Activated CD4-positive, alpha-beta T cell treated with anti-CD3 and anti-CD28 coated beads, Interleukin-2, Interleukin-4, amounts not matched to agents 100 ng/mL and 50 ng/mL, durations not matched to agents 16 hours and 8 hours (primary cell): ENCODE measurements at regions not wholly inside any gene's neighbourhood (a gene's known extent, or its start where the extent isn't known, plus 50 kb on each side); places are given as distances from the start of the nearest gene placed in this dataset.

Source experiments
- DNase-seq: peaks from one replicate; pipeline ENCODE4 v3.0.0-alpha.2; 2020; ENCODE audit warnings: low spot score

DNA sequence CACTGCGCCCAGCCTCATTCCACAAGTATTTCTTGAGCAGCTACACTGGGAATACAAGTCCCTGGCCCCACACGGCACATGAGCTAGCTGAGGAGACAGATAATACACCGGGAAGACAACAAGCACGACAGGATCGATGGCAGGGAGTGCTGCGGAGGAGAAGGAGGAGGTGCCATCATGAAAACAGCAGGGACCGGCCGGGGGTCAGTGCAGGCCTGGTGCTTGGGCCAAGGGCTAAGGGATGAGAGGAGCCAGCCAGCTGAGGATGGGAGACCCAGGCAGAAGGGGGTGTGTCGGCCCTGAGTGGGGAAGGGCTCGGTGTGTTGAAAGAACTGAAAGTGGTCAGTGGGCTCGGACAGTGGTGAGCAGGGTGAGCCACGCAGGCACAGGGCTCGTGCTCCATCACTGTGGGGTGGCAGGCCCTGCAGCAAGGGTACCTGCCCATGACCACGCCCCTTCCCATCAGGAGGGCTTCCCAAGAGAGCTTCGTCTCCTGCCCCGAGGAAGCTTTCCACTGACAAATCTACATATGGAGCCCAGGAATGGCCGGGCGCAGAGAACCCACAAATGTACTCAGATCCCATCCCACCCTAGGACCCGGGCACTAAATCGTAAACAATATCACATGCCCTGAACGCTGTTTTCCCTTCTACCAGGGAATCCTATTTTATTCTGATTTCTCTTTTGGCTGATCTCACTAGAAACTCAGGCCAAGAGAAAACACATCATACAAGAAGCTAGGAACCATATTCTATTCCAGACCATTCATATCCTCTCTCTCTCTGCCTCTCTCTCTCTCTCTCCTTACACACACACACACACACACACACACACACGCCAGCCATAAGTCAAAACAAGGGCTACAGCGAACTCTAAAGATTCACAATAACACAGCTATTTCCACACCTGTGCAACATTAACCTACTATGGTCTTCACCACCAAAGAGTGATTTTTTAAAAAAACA lies 50.7 kb upstream of the TNRC6C start:
- DNase-seq: no peak

DNA sequence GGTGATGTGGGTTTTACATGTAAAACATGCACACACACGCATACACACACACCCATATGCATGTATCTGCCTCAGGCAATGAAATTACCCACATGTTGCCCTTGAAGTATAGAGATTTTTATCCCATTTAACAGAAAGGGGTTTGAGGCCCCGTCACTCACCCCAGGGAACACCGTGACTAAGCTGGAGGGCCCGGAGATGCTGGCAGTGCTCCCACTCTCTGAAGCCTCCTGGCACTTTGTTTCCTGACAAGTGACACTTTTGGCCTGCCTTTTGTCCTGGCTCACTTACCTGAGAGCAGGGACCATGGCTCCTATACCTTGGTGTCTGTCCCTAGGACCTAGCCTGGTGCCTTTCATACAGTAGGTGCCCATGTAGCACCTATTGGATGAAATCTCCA lies 50.0 kb upstream of the TNRC6C start:
- no peak for DNase-seq
